ENCODE measurements at regions not wholly inside any gene's neighbourhood (a gene's known extent, or its start where the extent isn't known, plus 50 kb on each side); places are given as distances from the start of the nearest gene placed in this dataset.

DNA sequence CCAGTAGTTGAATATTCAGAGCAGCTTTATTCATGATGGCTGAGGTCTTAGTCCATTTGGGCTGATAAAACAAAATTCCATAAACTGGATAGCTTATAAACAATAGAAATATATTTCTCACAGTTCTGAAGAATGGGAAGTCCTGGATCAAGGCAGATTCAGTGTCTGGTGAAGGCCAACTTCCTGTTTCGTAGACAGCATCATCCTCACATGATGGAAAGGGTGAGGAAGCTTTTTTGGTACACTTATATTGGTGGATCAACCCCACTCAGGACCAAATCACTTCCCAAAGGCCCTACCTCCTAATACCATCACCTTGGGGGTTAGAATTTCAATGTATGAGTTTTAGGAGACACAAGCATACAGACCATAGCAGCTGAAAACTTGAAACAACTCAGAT is 224.2 kb downstream of the CYB561 start:
- TF ChIP-seq, protein P1, sequence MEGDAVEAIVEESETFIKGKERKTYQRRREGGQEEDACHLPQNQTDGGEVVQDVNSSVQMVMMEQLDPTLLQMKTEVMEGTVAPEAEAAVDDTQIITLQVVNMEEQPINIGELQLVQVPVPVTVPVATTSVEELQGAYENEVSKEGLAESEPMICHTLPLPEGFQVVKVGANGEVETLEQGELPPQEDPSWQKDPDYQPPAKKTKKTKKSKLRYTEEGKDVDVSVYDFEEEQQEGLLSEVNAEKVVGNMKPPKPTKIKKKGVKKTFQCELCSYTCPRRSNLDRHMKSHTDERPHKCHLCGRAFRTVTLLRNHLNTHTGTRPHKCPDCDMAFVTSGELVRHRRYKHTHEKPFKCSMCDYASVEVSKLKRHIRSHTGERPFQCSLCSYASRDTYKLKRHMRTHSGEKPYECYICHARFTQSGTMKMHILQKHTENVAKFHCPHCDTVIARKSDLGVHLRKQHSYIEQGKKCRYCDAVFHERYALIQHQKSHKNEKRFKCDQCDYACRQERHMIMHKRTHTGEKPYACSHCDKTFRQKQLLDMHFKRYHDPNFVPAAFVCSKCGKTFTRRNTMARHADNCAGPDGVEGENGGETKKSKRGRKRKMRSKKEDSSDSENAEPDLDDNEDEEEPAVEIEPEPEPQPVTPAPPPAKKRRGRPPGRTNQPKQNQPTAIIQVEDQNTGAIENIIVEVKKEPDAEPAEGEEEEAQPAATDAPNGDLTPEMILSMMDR (conservative IDR thresholded peaks at IDR 0.05; ENCODE audit: low read length): no peak
- TF ChIP-seq EZH2phosphoT487 (IDR thresholded peaks at IDR 0.05; ENCODE audit: borderline replicate concordance): no peak
